Mucosa of descending colon (tissue), 3 donors: ENCODE measurements at regions not wholly inside any gene's neighbourhood (a gene's known extent, or its start where the extent isn't known, plus 50 kb on each side); places are given as distances from the start of the nearest gene placed in this dataset.

Experiments
- ATAC-seq: fragments of 200-7000 bp; cut with Tn5 transposase; one replicate; pipeline ENCODE4 v1.9.1; 2020; ENCODE audit warnings: mild to moderate bottlenecking, moderate library complexity
- DNase-seq, 3 donors: peaks; one replicate each; pipeline ENCODE4 v3.0.0-alpha.2; 2020
- H3K36me3 ChIP-seq: fragments of 200-600 bp; one replicate; pipeline ENCODE4 v1.8.0; 2021; ENCODE audit warnings: low read depth, mild to moderate bottlenecking
- H3K4me1 ChIP-seq: fragments of 200-600 bp; one replicate; pipeline ENCODE4 v1.8.0; 2021; ENCODE audit warnings: low read depth, mild to moderate bottlenecking
- H3K4me3 ChIP-seq: fragments of 200-600 bp; one replicate; pipeline ENCODE4 v1.8.0; 2021; ENCODE audit warnings: mild to moderate bottlenecking
- H3K9me3 ChIP-seq: fragments of 200-600 bp; one replicate; pipeline ENCODE4 v1.8.0; 2021; ENCODE audit warnings: mild to moderate bottlenecking
- intact Hi-C, 2 donors: fragments of 100-400 bp; cut with DNase I in 1 of 2; cut with micrococcal nuclease in 1 of 2; formaldehyde crosslinking; loops; one replicate each; pipeline versions ENCODE4 v1.11.0 to v1.11.1; 2022; cut with DNase I, micrococcal nuclease
- TF ChIP-seq, protein P1 (sequence below): fragments of 200-600 bp; IDR thresholded peaks from one replicate; pipeline ENCODE4 v1.8.0; 2022; ENCODE audit warnings: antibody characterized with exemption, mild to moderate bottlenecking
- donor health status: DM: no; HTN: no; CAD: no; lungs with moderate emphysema.
- donor health status: DM: no; HTN: no; CAD: no.
- donor health status: DM: no; HTN: yes; CAD: no.

DNA sequence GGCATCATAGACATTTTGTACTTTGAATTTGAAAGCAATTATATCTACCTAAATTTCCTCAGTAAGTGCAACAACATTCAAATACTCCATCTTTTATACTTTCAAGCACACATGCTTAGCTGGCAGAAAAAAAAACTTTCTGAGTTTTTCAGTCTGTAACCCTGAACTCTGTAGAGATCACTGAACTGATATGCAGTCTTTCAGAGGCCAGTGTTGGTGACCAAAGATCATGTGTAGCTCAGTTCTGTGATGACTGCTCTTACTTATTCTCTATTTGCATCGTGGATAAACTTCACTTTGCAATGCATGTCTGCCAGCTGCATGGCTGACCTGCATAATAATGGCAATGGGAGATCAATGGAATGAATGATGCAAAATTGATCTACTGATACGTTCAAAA lies 431.3 kb downstream of the FRK start:
- H3K36me3 ChIP-seq: no peaks in the 10 kb centered on the region
- DNase-seq: no peak
- H3K4me3 ChIP-seq: no peak overlapping the region
- no peak for ATAC-seq
- no peaks in the 10 kb centered on the region for H3K4me1 ChIP-seq
- intact Hi-C loops: no loop called here
- TF ChIP-seq, protein P1, sequence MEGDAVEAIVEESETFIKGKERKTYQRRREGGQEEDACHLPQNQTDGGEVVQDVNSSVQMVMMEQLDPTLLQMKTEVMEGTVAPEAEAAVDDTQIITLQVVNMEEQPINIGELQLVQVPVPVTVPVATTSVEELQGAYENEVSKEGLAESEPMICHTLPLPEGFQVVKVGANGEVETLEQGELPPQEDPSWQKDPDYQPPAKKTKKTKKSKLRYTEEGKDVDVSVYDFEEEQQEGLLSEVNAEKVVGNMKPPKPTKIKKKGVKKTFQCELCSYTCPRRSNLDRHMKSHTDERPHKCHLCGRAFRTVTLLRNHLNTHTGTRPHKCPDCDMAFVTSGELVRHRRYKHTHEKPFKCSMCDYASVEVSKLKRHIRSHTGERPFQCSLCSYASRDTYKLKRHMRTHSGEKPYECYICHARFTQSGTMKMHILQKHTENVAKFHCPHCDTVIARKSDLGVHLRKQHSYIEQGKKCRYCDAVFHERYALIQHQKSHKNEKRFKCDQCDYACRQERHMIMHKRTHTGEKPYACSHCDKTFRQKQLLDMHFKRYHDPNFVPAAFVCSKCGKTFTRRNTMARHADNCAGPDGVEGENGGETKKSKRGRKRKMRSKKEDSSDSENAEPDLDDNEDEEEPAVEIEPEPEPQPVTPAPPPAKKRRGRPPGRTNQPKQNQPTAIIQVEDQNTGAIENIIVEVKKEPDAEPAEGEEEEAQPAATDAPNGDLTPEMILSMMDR: no peak
- no peaks in the 10 kb centered on the region for H3K9me3 ChIP-seq

DNA sequence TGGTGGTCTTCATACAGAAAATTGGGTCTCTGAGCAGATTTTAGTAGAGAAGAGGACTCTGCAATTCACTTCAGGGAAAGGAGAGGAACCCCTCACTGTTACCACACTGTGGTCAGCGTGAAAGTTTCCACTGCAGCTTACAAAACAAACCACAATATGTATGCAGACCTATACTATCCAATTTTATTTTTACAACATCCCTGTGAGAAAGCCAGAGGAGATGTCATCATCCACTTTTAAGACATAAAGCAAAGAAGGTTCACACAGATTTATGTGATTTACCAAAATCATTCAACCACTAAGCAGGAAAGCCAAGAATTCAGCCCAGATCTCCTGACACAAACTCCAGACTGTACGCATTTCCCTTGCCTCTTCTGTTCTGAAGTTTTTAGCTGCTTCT lies 442.4 kb downstream of the FRK start:
- DNase-seq (no peak), ATAC-seq (no peak)
- H3K4me3 ChIP-seq: no peak overlapping the region
- no peaks in the 10 kb centered on the region for H3K4me1 ChIP-seq
- H3K9me3 ChIP-seq: no peaks in the 10 kb centered on the region
- TF ChIP-seq, protein P1: no peak
- no peaks in the 10 kb centered on the region for H3K36me3 ChIP-seq
- intact Hi-C loops: no loop called here

DNA sequence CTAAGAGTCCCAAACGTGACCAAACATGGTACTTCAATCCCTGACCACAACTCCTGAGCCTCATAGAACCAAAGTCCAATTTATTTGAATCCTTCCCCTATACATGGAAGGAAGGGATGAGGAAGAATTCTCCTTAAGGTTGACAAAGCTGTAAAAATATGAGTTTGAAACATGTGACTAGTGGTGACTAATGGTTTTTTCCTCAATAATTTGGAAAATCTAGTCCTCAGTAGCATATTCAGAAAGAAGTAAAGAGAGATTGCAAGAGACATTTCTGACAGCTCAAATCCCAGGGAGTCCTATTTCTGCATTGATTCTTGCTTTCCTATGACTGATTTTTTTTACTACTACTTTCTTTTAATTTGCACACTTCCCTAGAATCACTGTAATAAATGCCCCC lies 443.7 kb downstream of the FRK start:
- no peak overlapping the region for H3K4me3 ChIP-seq
- H3K36me3 ChIP-seq: no peaks in the 10 kb centered on the region
- no peaks in the 10 kb centered on the region for H3K4me1 ChIP-seq
- intact Hi-C loops: no loop called here
- ATAC-seq: no peak
- no peak for DNase-seq
- TF ChIP-seq, protein P1: no peak
- no peaks in the 10 kb centered on the region for H3K9me3 ChIP-seq

DNA sequence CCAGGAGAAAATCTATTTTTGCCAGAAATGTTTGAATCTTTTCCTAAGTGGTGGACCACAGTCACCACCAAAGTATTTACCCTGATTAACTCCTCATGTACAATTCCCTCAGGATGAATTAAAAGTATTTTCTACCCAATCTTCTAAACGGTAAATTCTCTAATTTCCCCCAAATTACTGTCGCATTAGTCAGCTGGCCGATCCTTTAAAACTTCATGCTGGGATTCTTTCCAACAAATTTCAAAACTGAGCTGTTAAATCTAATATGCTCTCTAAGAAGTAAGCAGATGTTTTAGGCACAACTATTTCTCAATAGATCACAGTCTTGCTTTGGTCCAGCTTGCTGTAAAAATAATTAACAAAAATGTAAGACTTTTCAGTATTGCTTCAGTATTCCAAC lies 447.2 kb downstream of the FRK start:
- TF ChIP-seq, protein P1: no peak
- intact Hi-C loops: no loop called here
- DNase-seq (no peak), ATAC-seq (no peak)
- no peak overlapping the region for H3K4me3 ChIP-seq
- no peaks in the 10 kb centered on the region for H3K9me3 ChIP-seq
- no peaks in the 10 kb centered on the region for H3K4me1 ChIP-seq
- H3K36me3 ChIP-seq: no peaks in the 10 kb centered on the region

DNA sequence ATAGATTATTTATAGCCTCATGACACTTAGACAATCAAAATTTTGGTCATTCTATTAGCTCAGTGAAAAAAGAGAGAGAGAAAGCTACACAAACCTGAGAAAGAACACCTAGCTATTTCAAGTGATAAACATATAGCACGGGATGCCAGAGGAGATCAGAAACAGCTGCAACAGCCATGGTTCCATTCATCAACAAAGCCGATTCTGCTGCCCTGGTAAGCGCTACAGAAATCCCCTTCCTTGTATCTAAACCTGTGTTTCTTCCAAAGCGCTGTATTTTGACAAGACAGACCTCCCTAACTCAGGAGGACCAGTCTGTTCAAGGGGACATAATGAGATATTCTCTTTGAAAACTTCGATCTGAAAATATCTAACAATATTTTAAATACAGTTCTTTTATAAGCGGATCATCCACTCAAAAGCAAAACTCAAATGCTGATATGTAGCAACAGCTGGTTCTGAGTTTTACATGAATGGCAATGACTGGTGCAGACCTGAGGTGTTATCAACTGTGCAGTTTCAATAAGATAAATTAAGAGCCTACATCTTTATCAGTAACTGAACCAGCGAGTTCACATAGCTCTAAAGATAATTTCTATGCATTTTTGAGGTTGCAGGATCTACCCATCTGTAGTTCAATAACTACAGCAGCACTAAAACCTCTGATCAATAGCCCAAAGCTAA lies 447.8 kb downstream of the FRK start:
- DNase-seq: no peak
- Histone ChIP-seq H3K36me3 (no peaks in the 10 kb centered on the region), H3K9me3 (no peaks in the 10 kb centered on the region), H3K4me3 (no peak overlapping the region), H3K4me1 (no peaks in the 10 kb centered on the region)
- TF ChIP-seq, protein P1: no peak
- ATAC-seq: no peak
- intact Hi-C loops: no loop called here

DNA sequence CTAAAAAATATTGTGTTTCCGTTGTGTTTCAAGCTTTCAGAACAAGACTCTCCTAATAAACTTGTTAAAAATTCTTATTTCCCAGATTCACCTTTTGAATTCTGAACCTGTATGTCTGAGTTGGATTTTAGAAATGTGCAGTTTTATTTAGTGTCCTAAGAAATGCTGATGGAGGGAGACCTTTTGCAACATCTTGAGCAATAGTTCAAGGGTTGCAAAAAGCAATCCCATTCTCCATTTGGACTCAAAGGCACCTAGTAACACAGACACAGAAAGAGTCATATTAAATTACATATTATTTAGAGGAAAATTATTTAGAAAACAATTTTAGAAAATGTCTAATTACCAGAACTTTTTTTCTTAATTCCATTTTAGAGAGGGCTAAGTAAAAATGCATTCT lies 448.5 kb downstream of the FRK start:
- TF ChIP-seq, protein P1: no peak
- Histone ChIP-seq H3K4me1 (no peaks in the 10 kb centered on the region), H3K9me3 (no peaks in the 10 kb centered on the region), H3K36me3 (no peaks in the 10 kb centered on the region), H3K4me3 (no peak overlapping the region)
- intact Hi-C loops: no loop called here
- no peak for ATAC-seq
- no peak for DNase-seq
